H54 (cell line): ENCODE measurements at regions not wholly inside any gene's neighbourhood (a gene's known extent, or its start where the extent isn't known, plus 50 kb on each side); places are given as distances from the start of the nearest gene placed in this dataset.
"Not testable (repeated sequence)": the region's sequence is repeated elsewhere in the genome, so short reads cannot be mapped to it uniquely, and the experiment has no call there.

Experiments used
- DNase-seq: peaks from one replicate; pipeline ENCODE4 v3.0.0; 2011; ENCODE audit warnings: low spot score, mixed read lengths; ENCODE audit not compliant: insufficient read length
- FAIRE-seq: peaks from 3 replicates; lab custom pipeline; 2011; peaks lifted over from hg19 to GRCh38; lab: Jason Lieb, UNC
- POLR2A ChIP-seq: IDR thresholded peaks from 2 replicates; pipeline ENCODE4 v1.6.1; 2011; ENCODE audit warnings: low read depth, mild to moderate bottlenecking, low read length

GRCh38 chr5:135106136-135106535 is 72.1 kb upstream of the PITX1 start:
- FAIRE-seq (no peak), DNase-seq (no peak)
- TF ChIP-seq POLR2A: no peak

- FAIRE-seq (no peak), DNase-seq (no peak)
- no peak for TF ChIP-seq POLR2A
Measured at GRCh38 chr5:135105105-135105484, 71.1 kb upstream of the PITX1 start.

- no peak for TF ChIP-seq POLR2A
- FAIRE-seq: no peak
- no peak for DNase-seq
Measured at GRCh38 chr5:135103575-135103853, 69.5 kb upstream of the PITX1 start.

- no peak for TF ChIP-seq POLR2A
- no peak for FAIRE-seq
Measured at GRCh38 chr5:135102716-135103574, 68.9 kb upstream of the PITX1 start.

GRCh38 chr5:135100431-135100830 is 66.4 kb upstream of the PITX1 start:
- FAIRE-seq: no peak
- TF ChIP-seq POLR2A: no peak
- no peak for DNase-seq

More at GRCh38 chr5:135102716-135103574, 68.9 kb upstream of the PITX1 start:
- no peak for DNase-seq

GRCh38 chr5:135100011-135100410 is 66.0 kb upstream of the PITX1 start:
- FAIRE-seq (no peak), DNase-seq (no peak)
- no peak for TF ChIP-seq POLR2A

GRCh38 chr5:135097390-135097789 is 63.4 kb upstream of the PITX1 start:
- FAIRE-seq (no peak), DNase-seq (no peak)
- no peak for TF ChIP-seq POLR2A

GRCh38 chr5:135095871-135096270 is 61.8 kb upstream of the PITX1 start:
- no peak for TF ChIP-seq POLR2A
- FAIRE-seq (no peak), DNase-seq (no peak)

GRCh38 chr5:135095052-135095715 is 61.2 kb upstream of the PITX1 start:
- TF ChIP-seq POLR2A: no peak
- DNase-seq: no peak
- FAIRE-seq: no peak

GRCh38 chr5:135094339-135095051 is 60.5 kb upstream of the PITX1 start:
- FAIRE-seq (no peak), DNase-seq (no peak)
- TF ChIP-seq POLR2A: no peak

GRCh38 chr5:135093483-135093882 is 59.5 kb upstream of the PITX1 start:
- not testable (repeated sequence) for DNase-seq, FAIRE-seq

- TF ChIP-seq POLR2A: no peak
- DNase-seq (no peak), FAIRE-seq (no peak)
Measured at GRCh38 chr5:135092476-135092875, 58.4 kb upstream of the PITX1 start.

GRCh38 chr5:135091286-135091685 is 57.3 kb upstream of the PITX1 start:
- no peak for TF ChIP-seq POLR2A
- no peak for FAIRE-seq

GRCh38 chr5:135089912-135090311 is 55.9 kb upstream of the PITX1 start:
- no peak for TF ChIP-seq POLR2A
- no peak for FAIRE-seq
- DNase-seq: no peak

More at GRCh38 chr5:135091286-135091685, 57.3 kb upstream of the PITX1 start:
- no peak for DNase-seq
